Liver (tissue), 8 donors: ENCODE measurements at regions not wholly inside any gene's neighbourhood (a gene's known extent, or its start where the extent isn't known, plus 50 kb on each side); places are given as distances from the start of the nearest gene placed in this dataset.

ENCODE experiments used
- DNase-seq: peaks from one replicate; pipeline ENCODE4 v3.0.0-alpha.2; 2017; ENCODE audit warnings: low spot score
- H3K27ac ChIP-seq, 2 donors: one replicate each; pipeline ENCODE4 v1.7.0; 2013; ENCODE audit warnings: inconsistent platforms in 2 of 2, low read length in 2 of 2, control low read depth in 1 of 2, low read depth in 1 of 2, mild to moderate bottlenecking in 1 of 2
- H3K27me3 ChIP-seq, 4 donors: one replicate each; pipeline versions ENCODE4 v1.6.1 to v1.7.0; 2013; ENCODE audit warnings: low read length in 3 of 4, inconsistent platforms in 1 of 4, mild to moderate bottlenecking in 1 of 4, moderate library complexity in 1 of 4; ENCODE audit not compliant: control insufficient read depth in 4 of 4, insufficient read depth in 4 of 4
- H3K36me3 ChIP-seq, 4 donors: one replicate each; pipeline versions ENCODE4 v1.6.1 to v1.7.0; 2013; ENCODE audit warnings: low read length in 3 of 4, mild to moderate bottlenecking in 3 of 4, low read depth in 1 of 4, moderate library complexity in 1 of 4; ENCODE audit not compliant: control insufficient read depth in 4 of 4, insufficient read depth in 3 of 4
- H3K4me1 ChIP-seq, 4 donors: one replicate each; pipeline versions ENCODE4 v1.6.1 to v1.7.0; 2013; ENCODE audit warnings: low read length in 3 of 4, mild to moderate bottlenecking in 3 of 4, moderate library complexity in 1 of 4; ENCODE audit not compliant: control insufficient read depth in 4 of 4, insufficient read depth in 4 of 4
- H3K4me3 ChIP-seq, 3 donors: one replicate each; pipeline versions ENCODE4 v1.6.1 to v1.7.0; 2013; ENCODE audit warnings: low read length in 3 of 3, control low read depth in 1 of 3, low read depth in 1 of 3, mild to moderate bottlenecking in 1 of 3
- H3K9ac ChIP-seq, 2 donors: one replicate each; pipeline ENCODE4 v1.7.0; 2013; ENCODE audit warnings: low read length in 2 of 2, mild to moderate bottlenecking in 2 of 2, moderate library complexity in 2 of 2, control low read depth in 1 of 2, low read depth in 1 of 2
- H3K9me3 ChIP-seq, 4 donors: one replicate each; pipeline versions ENCODE4 v1.6.1 to v1.7.0; 2013; ENCODE audit warnings: low read length in 3 of 4; ENCODE audit not compliant: control insufficient read depth in 4 of 4
- CTCF ChIP-seq: fragments of 150-350 bp; IDR thresholded peaks from 2 replicates; pipeline ENCODE4 v1.5.1; 2017; ENCODE audit warnings: improper control_type of control experiment, low read depth, low read length; ENCODE audit not compliant: missing input control
- FOXA1 ChIP-seq: IDR thresholded peaks from 2 replicates; pipeline ENCODE4 v1.6.1; 2016; ENCODE audit warnings: antibody characterized with exemption
- FOXA2 ChIP-seq: IDR thresholded peaks from 2 replicates; pipeline ENCODE4 v1.6.1; 2016; ENCODE audit warnings: antibody characterized with exemption
- HNF4A ChIP-seq, 2 donors: conservative IDR thresholded peaks; 2 replicates each; pipeline ENCODE4 v1.6.1; 2016; ENCODE audit warnings: antibody characterized with exemption in 2 of 2, mild to moderate bottlenecking in 2 of 2
- HNF4G ChIP-seq: IDR thresholded peaks from 2 replicates; pipeline ENCODE4 v1.6.1; 2016; ENCODE audit warnings: antibody characterized with exemption
- JUND ChIP-seq, 2 donors: IDR thresholded peaks; 2 replicates each; pipeline ENCODE4 v1.6.1; 2016; ENCODE audit warnings: antibody characterized with exemption in 2 of 2
- MAX ChIP-seq: IDR thresholded peaks from 2 replicates; pipeline ENCODE4 v1.6.1; 2016; ENCODE audit warnings: antibody characterized with exemption
- RXRA ChIP-seq, 2 donors: IDR thresholded peaks; 2 replicates each; pipeline ENCODE4 v1.6.1; 2017 to 2018; ENCODE audit warnings: antibody characterized with exemption in 2 of 2, mild to moderate bottlenecking in 1 of 2
- SP1 ChIP-seq: IDR thresholded peaks from 2 replicates; pipeline ENCODE4 v1.6.1; 2018; ENCODE audit warnings: antibody characterized with exemption, mild to moderate bottlenecking
- TAF1 ChIP-seq: conservative IDR thresholded peaks from 2 replicates; pipeline ENCODE4 v1.6.1; 2016; ENCODE audit warnings: antibody characterized with exemption, mild to moderate bottlenecking
- YY1 ChIP-seq: IDR thresholded peaks from 2 replicates; pipeline ENCODE4 v1.6.1; 2016; ENCODE audit warnings: antibody characterized with exemption, mild to moderate bottlenecking
- WGBS: extraction: QIAGEN DNeasy Blood & Tissue Kit; methylation state at CpG from one replicate; pipeline ENCODE4 v1.1.7; 2013; 5-methylcytosine and 5-hydroxymethylcytosine counted together
- TF ChIP-seq, protein P1 (sequence below): IDR thresholded peaks from 2 replicates; pipeline ENCODE4 v1.6.1; 2016; ENCODE audit warnings: antibody characterized with exemption
- TF ChIP-seq, protein P2 (sequence below): IDR thresholded peaks from 2 replicates; pipeline ENCODE4 v1.6.1; 2016; ENCODE audit warnings: antibody characterized with exemption
- donor health status: healthy.
- donor health status: healthy.
- donor health status: healthy.
- donor health status: healthy.
- donor health status: healthy.

DNA sequence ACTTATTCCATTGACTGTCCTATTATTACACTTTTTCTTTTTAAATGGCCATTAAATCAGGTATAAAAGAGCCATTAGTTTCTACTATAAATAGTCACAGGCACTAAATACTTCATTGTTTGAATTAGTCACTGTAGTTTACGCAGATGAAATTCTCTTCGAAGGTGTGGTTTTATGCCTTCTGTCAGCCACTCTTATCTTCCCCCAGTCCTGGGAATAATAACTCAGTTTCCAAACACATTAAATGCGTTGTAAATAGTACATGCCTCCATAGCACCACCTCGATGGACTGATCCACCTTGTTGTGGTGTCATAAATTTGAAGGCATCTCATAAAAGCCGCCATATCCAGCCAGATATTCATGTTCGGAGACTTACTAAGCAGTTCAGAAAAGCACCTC is 72.1 kb upstream of the PARD3B start:
- Histone ChIP-seq H3K9me3 (no peaks in the 10 kb centered on the region), H3K27ac (no peak overlapping the region), H3K4me3 (no peak overlapping the region), H3K9ac (no peak overlapping the region), H3K27me3 (no peaks in the 10 kb centered on the region), H3K36me3 (no peaks in the 10 kb centered on the region), H3K4me1 (no peaks in the 10 kb centered on the region)
- WGBS = 88% methylated on average over 6 of the region's 6 CpGs
- TF ChIP-seq JUND (IDR thresholded peaks at IDR 0.05) = no peak
- no peak for TF ChIP-seq MAX
- TF ChIP-seq, protein P1, sequence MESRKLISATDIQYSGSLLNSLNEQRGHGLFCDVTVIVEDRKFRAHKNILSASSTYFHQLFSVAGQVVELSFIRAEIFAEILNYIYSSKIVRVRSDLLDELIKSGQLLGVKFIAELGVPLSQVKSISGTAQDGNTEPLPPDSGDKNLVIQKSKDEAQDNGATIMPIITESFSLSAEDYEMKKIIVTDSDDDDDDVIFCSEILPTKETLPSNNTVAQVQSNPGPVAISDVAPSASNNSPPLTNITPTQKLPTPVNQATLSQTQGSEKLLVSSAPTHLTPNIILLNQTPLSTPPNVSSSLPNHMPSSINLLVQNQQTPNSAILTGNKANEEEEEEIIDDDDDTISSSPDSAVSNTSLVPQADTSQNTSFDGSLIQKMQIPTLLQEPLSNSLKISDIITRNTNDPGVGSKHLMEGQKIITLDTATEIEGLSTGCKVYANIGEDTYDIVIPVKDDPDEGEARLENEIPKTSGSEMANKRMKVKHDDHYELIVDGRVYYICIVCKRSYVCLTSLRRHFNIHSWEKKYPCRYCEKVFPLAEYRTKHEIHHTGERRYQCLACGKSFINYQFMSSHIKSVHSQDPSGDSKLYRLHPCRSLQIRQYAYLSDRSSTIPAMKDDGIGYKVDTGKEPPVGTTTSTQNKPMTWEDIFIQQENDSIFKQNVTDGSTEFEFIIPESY = no peak
- TF ChIP-seq, protein P2, sequence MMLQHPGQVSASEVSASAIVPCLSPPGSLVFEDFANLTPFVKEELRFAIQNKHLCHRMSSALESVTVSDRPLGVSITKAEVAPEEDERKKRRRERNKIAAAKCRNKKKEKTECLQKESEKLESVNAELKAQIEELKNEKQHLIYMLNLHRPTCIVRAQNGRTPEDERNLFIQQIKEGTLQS = no peak
- no peak for TF ChIP-seq SP1
- TF ChIP-seq RXRA (IDR thresholded peaks at IDR 0.05) = no peak
- TF ChIP-seq FOXA1 = no peak
- no peak for TF ChIP-seq HNF4A (conservative IDR thresholded peaks at IDR 0.05)
- no peak for TF ChIP-seq FOXA2
- TF ChIP-seq YY1 = no peak
- DNase-seq = no peak

- H3K27me3 ChIP-seq = no peaks in the 10 kb centered on the region
- H3K36me3 ChIP-seq = no peaks in the 10 kb centered on the region
- no peak for TF ChIP-seq FOXA2
- TF ChIP-seq TAF1 = no peak
- TF ChIP-seq HNF4G = no peak
- H3K9me3 ChIP-seq = no peaks in the 10 kb centered on the region
- WGBS = 94% methylated on average over 5 of the region's 5 CpGs
- H3K27ac ChIP-seq = no peak overlapping the region
- no peak for DNase-seq
- H3K9ac ChIP-seq = no peak overlapping the region
- no peak overlapping the region for H3K4me3 ChIP-seq
- H3K4me1 ChIP-seq = no peaks in the 10 kb centered on the region
Observed at GRCh38 chr2:204475399-204475798, 69.9 kb upstream of the PARD3B start.

GRCh38 chr2:204477358-204477950 is 67.8 kb upstream of the PARD3B start:
- Histone ChIP-seq H3K9ac (no peak overlapping the region), H3K27me3 (no peaks in the 10 kb centered on the region), H3K27ac (no peak overlapping the region), H3K4me1 (no peaks in the 10 kb centered on the region), H3K4me3 (no peak overlapping the region), H3K36me3 (no peaks in the 10 kb centered on the region), H3K9me3 (no peaks in the 10 kb centered on the region)
- no peak for DNase-seq
- 93% methylated on average over 4 of the region's 4 CpGs for WGBS
- TF ChIP-seq CTCF = no peak
